GM23338 (cell line): ENCODE measurements at regions not wholly inside any gene's neighbourhood (a gene's known extent, or its start where the extent isn't known, plus 50 kb on each side); places are given as distances from the start of the nearest gene placed in this dataset.

Experiments used
- ATAC-seq: fragments of 200-7000 bp; cut with Tn5 transposase; 3 replicates; pipeline ENCODE4 v1.9.1; 2020
- DNase-seq: peaks from one replicate; pipeline ENCODE4 v3.0.0-alpha.2; 2015; ENCODE audit warnings: low spot score
- H2AFZ ChIP-seq: fragments of 200-600 bp; sonication (generic); 2 replicates; pipeline ENCODE4 v1.8.0; 2016; ENCODE audit warnings: antibody characterized with exemption, mild to moderate bottlenecking, moderate library complexity
- H3F3A ChIP-seq: fragments of 200-600 bp; sonication (generic); replicated peaks from 2 replicates; pipeline ENCODE4 v1.8.0; 2017; ENCODE audit warnings: antibody characterized with exemption, mixed run types, low read depth
- H3K27ac ChIP-seq: fragments of 200-600 bp; sonication (generic); 2 replicates; pipeline ENCODE4 v1.6.1; 2016; ENCODE audit warnings: low read depth
- H3K27me3 ChIP-seq: fragments of 200-600 bp; sonication (generic); 2 replicates; pipeline ENCODE4 v1.8.0; 2016; ENCODE audit warnings: mild to moderate bottlenecking, mixed run types, moderate library complexity; ENCODE audit not compliant: insufficient read depth
- H3K36me3 ChIP-seq: fragments of 200-600 bp; sonication (generic); 2 replicates; pipeline ENCODE4 v1.8.0; 2016; ENCODE audit warnings: mild to moderate bottlenecking; ENCODE audit not compliant: insufficient read depth
- H3K4me1 ChIP-seq: fragments of 200-600 bp; sonication (generic); 2 replicates; pipeline ENCODE4 v1.8.0; 2016; ENCODE audit warnings: mild to moderate bottlenecking, moderate library complexity; ENCODE audit not compliant: insufficient read depth
- H3K4me2 ChIP-seq: fragments of 200-600 bp; sonication (generic); 2 replicates; pipeline ENCODE4 v1.7.1; 2017; ENCODE audit warnings: mixed run types
- H3K4me3 ChIP-seq: fragments of 200-600 bp; sonication (generic); 2 replicates; pipeline ENCODE4 v1.6.1; 2016; ENCODE audit warnings: mixed run types
- H3K79me2 ChIP-seq: fragments of 200-600 bp; sonication (generic); replicated peaks from 2 replicates; pipeline ENCODE4 v1.8.0; 2017; ENCODE audit warnings: mild to moderate bottlenecking; ENCODE audit not compliant: insufficient read depth
- H3K9me2 ChIP-seq: fragments of 200-600 bp; sonication (generic); 2 replicates; pipeline ENCODE4 v1.8.0; 2017; ENCODE audit not compliant: insufficient read depth
- H4K20me1 ChIP-seq: fragments of 200-600 bp; sonication (generic); replicated peaks from 2 replicates; pipeline ENCODE4 v1.8.0; 2017; ENCODE audit warnings: mild to moderate bottlenecking; ENCODE audit not compliant: insufficient read depth
- H3K27ac Mint-ChIP-seq: 2 replicates; pipeline ENCODE4 v1.8.0; 2020; ENCODE audit warnings: inconsistent platforms, mild to moderate bottlenecking, moderate library complexity, mixed read lengths
- H3K27me3 Mint-ChIP-seq: 3 replicates; pipeline ENCODE4 v1.8.0; 2022; ENCODE audit warnings: low read depth, mild to moderate bottlenecking, moderate library complexity, mixed read lengths, inconsistent platforms; ENCODE audit not compliant: insufficient read depth, poor library complexity
- H3K36me3 Mint-ChIP-seq: 3 replicates; pipeline ENCODE4 v1.8.0; 2021; ENCODE audit warnings: low read depth, mild to moderate bottlenecking, inconsistent platforms, moderate library complexity, mixed read lengths
- H3K4me1 Mint-ChIP-seq: 3 replicates; pipeline ENCODE4 v1.8.0; 2020; ENCODE audit warnings: mild to moderate bottlenecking, inconsistent platforms, mixed read lengths
- H3K4me3 Mint-ChIP-seq: 3 replicates; pipeline ENCODE4 v1.8.0; 2021; ENCODE audit warnings: moderate library complexity, mild to moderate bottlenecking, inconsistent platforms, mixed read lengths
- H3K9me3 Mint-ChIP-seq: 3 replicates; pipeline ENCODE4 v1.8.0; 2020; ENCODE audit warnings: moderate library complexity, mild to moderate bottlenecking, inconsistent platforms, mixed read lengths
- CTCF ChIP-seq, 2 experiments: fragments of 200-600 bp in 1 of 2; sonication (generic) in 1 of 2; conservative IDR thresholded peaks; 2 replicates each; pipeline versions ENCODE4 v1.5.1 to v1.6.1; 2016 to 2017; ENCODE audit warnings: antibody characterized with exemption in 2 of 2, low read depth in 2 of 2, mild to moderate bottlenecking in 2 of 2, moderate library complexity in 1 of 2
- ETS1 ChIP-seq: IDR thresholded peaks from 2 replicates; pipeline ENCODE4 v1.6.1; 2016; ENCODE audit warnings: antibody characterized with exemption
- EZH2 ChIP-seq: fragments of 200-600 bp; sonication (generic); IDR thresholded peaks from one replicate; pipeline ENCODE4 v1.8.0; 2017; ENCODE audit warnings: antibody characterized with exemption, mild to moderate bottlenecking, low read depth; ENCODE audit not compliant: unreplicated experiment
- EZH2phosphoT487 ChIP-seq: fragments of 200-600 bp; sonication (generic); IDR thresholded peaks from one replicate; pipeline ENCODE4 v1.8.1; 2018; ENCODE audit warnings: antibody characterized with exemption; ENCODE audit not compliant: unreplicated experiment
- JUNB ChIP-seq: IDR thresholded peaks from one replicate; pipeline ENCODE4 v1.6.1; 2016; ENCODE audit warnings: antibody characterized with exemption; ENCODE audit not compliant: unreplicated experiment
- NANOG ChIP-seq: IDR thresholded peaks from 2 replicates; pipeline ENCODE4 v1.6.1; 2016; ENCODE audit warnings: antibody characterized with exemption, borderline replicate concordance
- POLR2AphosphoS5 ChIP-seq: IDR thresholded peaks from 2 replicates; pipeline ENCODE4 v1.6.1; 2016; ENCODE audit warnings: antibody characterized with exemption, low read depth
- REST ChIP-seq: IDR thresholded peaks from one replicate; pipeline ENCODE4 v1.6.1; 2018; ENCODE audit warnings: antibody characterized with exemption; ENCODE audit not compliant: unreplicated experiment
- STAT1 ChIP-seq: IDR thresholded peaks from one replicate; pipeline ENCODE4 v1.6.1; 2016; ENCODE audit warnings: antibody characterized with exemption; ENCODE audit not compliant: unreplicated experiment
- ZNF114 ChIP-seq: fragments of 250-450 bp; sonication (Bioruptor Pico); IDR thresholded peaks from 2 replicates; pipeline ENCODE4 v1.5.0; 2020; ENCODE audit warnings: mild to moderate bottlenecking, moderate library complexity
- ZNF331 ChIP-seq: fragments of 250-450 bp; sonication (Bioruptor Pico); IDR thresholded peaks from 2 replicates; pipeline ENCODE4 v1.5.0; 2020; ENCODE audit warnings: low read depth, mild to moderate bottlenecking, moderate library complexity
- ZNF462 ChIP-seq: fragments of 250-450 bp; sonication (Bioruptor Pico); IDR thresholded peaks from 2 replicates; pipeline ENCODE4 v1.5.0; 2020; ENCODE audit warnings: mild to moderate bottlenecking, moderate library complexity

- Mint-ChIP-seq H3K9me3 (peaks cover 2% of the 10 kb centered on the region; the same call in 1 of the 3 replicates), H3K4me3 (no peak overlapping the region), H3K27me3 (peaks cover 8% of the 10 kb centered on the region), H3K27ac (no peak overlapping the region), H3K4me1 (peaks cover 14% of the 10 kb centered on the region), H3K36me3 (no peaks in the 10 kb centered on the region)
- no peak overlapping the region for H2AFZ ChIP-seq
- DNase-seq (no peak), ATAC-seq (no peak)
- peaks cover 14% of the 10 kb centered on the region for H3K9me2 ChIP-seq
- TF ChIP-seq EZH2 (no peak), ZNF331 (CRISPR knock-in tag) (no peak), STAT1 (no peak), CTCF (conservative IDR thresholded peaks at IDR 0.05; ENCODE audit: low read depth in 2 of 2) (no peak), ZNF114 (no peak), EZH2phosphoT487 (no peak), NANOG (no peak), REST (no peak), ZNF462 (CRISPR knock-in tag) (no peak), ETS1 (no peak), POLR2AphosphoS5 (no peak), JUNB (no peak)
- no peak overlapping the region for H3K4me3 ChIP-seq
- no peaks in the 10 kb centered on the region for H3K36me3 ChIP-seq
- no peaks in the 10 kb centered on the region for H3K79me2 ChIP-seq
- H3F3A ChIP-seq = no peaks in the 10 kb centered on the region
- H3K4me1 ChIP-seq = peaks cover 4% of the 10 kb centered on the region; the same call in 1 of the 2 replicates
- H4K20me1 ChIP-seq = no peaks in the 10 kb centered on the region
- H3K4me2 ChIP-seq = no peak overlapping the region
- no peaks in the 10 kb centered on the region for H3K27me3 ChIP-seq
- H3K27ac ChIP-seq = no peak overlapping the region
Observed at GRCh38 chr19:28303502-28303901, 909.4 kb downstream of the UQCRFS1 start.
